H1 (cell line): ENCODE measurements at regions not wholly inside any gene's neighbourhood (a gene's known extent, or its start where the extent isn't known, plus 50 kb on each side); places are given as distances from the start of the nearest gene placed in this dataset.

Source experiments
- CTCF ChIA-PET: fragments of 300-600 bp; sonication (Branson Sonifier 250); formaldehyde crosslinking; loops from one replicate; lab custom pipeline; 2021; ENCODE audit not compliant: partially characterized antibody; lab: Charles Lee
- POLR2A ChIA-PET: fragments of 300-600 bp; sonication (Branson Sonifier 250); formaldehyde crosslinking; loops from one replicate; lab custom pipeline; 2021; ENCODE audit warnings: inconsistent platforms; ENCODE audit not compliant: partially characterized antibody; lab: Charles Lee
- DNase-seq, 2 experiments: peaks; one replicate each; pipeline versions ENCODE4 v3.0.0 to v3.0.0-alpha.2; 2010 to 2022; ENCODE audit warnings: low spot score in 2 of 2, low read depth in 1 of 2, mixed read lengths in 1 of 2
- FAIRE-seq: peaks from 2 replicates; lab custom pipeline; 2011; peaks lifted over from hg19 to GRCh38; lab: Jason Lieb, UNC
- H2AFZ ChIP-seq: 2 replicates; pipeline ENCODE4 v1.8.1; 2012; ENCODE audit warnings: low read length, inconsistent platforms
- H2AK5ac ChIP-seq: 2 replicates; pipeline ENCODE4 v1.6.1; 2013; ENCODE audit warnings: low read depth, low read length
- H2BK120ac ChIP-seq: replicated peaks from 2 replicates; pipeline ENCODE3; 2013; ENCODE audit warnings: low read depth, low read length, inconsistent platforms
- H2BK12ac ChIP-seq: 2 replicates; pipeline ENCODE4 v1.6.1; 2013; ENCODE audit warnings: low read depth, low read length
- H2BK15ac ChIP-seq: 2 replicates; pipeline ENCODE4 v1.6.1; 2013; ENCODE audit warnings: low read length
- H2BK20ac ChIP-seq: 2 replicates; pipeline ENCODE4 v1.6.1; 2013; ENCODE audit warnings: low read length
- H2BK5ac ChIP-seq: 2 replicates; pipeline ENCODE4 v1.6.1; 2013; ENCODE audit warnings: low read depth, low read length
- H3K14ac ChIP-seq: 2 replicates; pipeline ENCODE4 v1.6.1; 2013; ENCODE audit warnings: inconsistent platforms; ENCODE audit not compliant: insufficient read length
- H3K18ac ChIP-seq: 2 replicates; pipeline ENCODE4 v1.6.1; 2013; ENCODE audit warnings: low read length; ENCODE audit errors: extremely low read depth
- H3K23ac ChIP-seq: 2 replicates; pipeline ENCODE4 v1.6.1; 2013; ENCODE audit warnings: inconsistent platforms; ENCODE audit not compliant: insufficient read length
- H3K23me2 ChIP-seq: 2 replicates; pipeline ENCODE4 v1.6.1; 2013; ENCODE audit warnings: low read depth, low read length
- H3K27ac ChIP-seq: 2 replicates; pipeline ENCODE4 v1.6.1; 2011; ENCODE audit warnings: low read depth, low read length, inconsistent platforms
- H3K27me3 ChIP-seq, 4 experiments: replicated peaks in 1 of 4; 1 replicate in 1 of 4; 2 replicates in 3 of 4; pipeline versions ENCODE4 v1.6.1 to v1.8.1; 2011 to 2013; ENCODE audit warnings: low read length in 3 of 4, mild to moderate bottlenecking in 3 of 4, inconsistent platforms in 2 of 4, mixed read lengths in 2 of 4, moderate library complexity in 1 of 4; ENCODE audit not compliant: control insufficient read depth in 3 of 4, insufficient read depth in 3 of 4; ENCODE audit errors: extremely low read depth in 1 of 4
- H3K36me3 ChIP-seq, 4 experiments: 2 replicates each; pipeline versions ENCODE4 v1.6.1 to v1.8.1; 2011 to 2013; ENCODE audit warnings: mild to moderate bottlenecking in 4 of 4, low read length in 3 of 4, moderate library complexity in 2 of 4, control low read depth in 1 of 4, inconsistent platforms in 1 of 4; ENCODE audit not compliant: insufficient read depth in 4 of 4, control insufficient read depth in 2 of 4
- H3K4ac ChIP-seq: replicated peaks from 2 replicates; pipeline ENCODE3; 2013; ENCODE audit warnings: low read length, low read depth, mixed read lengths, inconsistent platforms; ENCODE audit not compliant: insufficient read length
- H3K4me1 ChIP-seq, 4 experiments: replicated peaks in 1 of 4; 1 replicate in 1 of 4; 2 replicates in 3 of 4; pipeline versions ENCODE4 v1.6.1 to v1.8.1; 2011 to 2013; ENCODE audit warnings: low read length in 3 of 4, inconsistent platforms in 2 of 4, mixed read lengths in 1 of 4; ENCODE audit not compliant: insufficient read depth in 4 of 4, control insufficient read depth in 3 of 4
- H3K4me2 ChIP-seq, 2 experiments: 2 replicates each; pipeline versions ENCODE4 v1.6.1 to v1.8.1; 2011 to 2013; ENCODE audit warnings: low read depth in 2 of 2, low read length in 2 of 2, control low read depth in 1 of 2, inconsistent platforms in 1 of 2, mild to moderate bottlenecking in 1 of 2; ENCODE audit not compliant: insufficient read depth in 1 of 2
- H3K4me3 ChIP-seq, 4 experiments: fragments of 200-600, 300-600 bp in 1 of 4; sonication (generic), shearing (Covaris generic), sonication (Bioruptor Twin) in 1 of 4; 2 replicates each; pipeline versions ENCODE4 v1.5.1 to v1.8.1; 2011 to 2016; ENCODE audit warnings: low read length in 4 of 4, low read depth in 3 of 4, control low read depth in 2 of 4, inconsistent platforms in 2 of 4, mild to moderate bottlenecking in 2 of 4, mixed read lengths in 1 of 4, moderate library complexity in 1 of 4; ENCODE audit not compliant: insufficient read depth in 2 of 4; ENCODE audit errors: extremely low read depth in 1 of 4
- H3K56ac ChIP-seq: replicated peaks from 2 replicates; pipeline ENCODE3; 2013; ENCODE audit warnings: low read depth, mild to moderate bottlenecking, mixed read lengths, low read length, inconsistent platforms; ENCODE audit not compliant: insufficient read length
- H3K79me1 ChIP-seq: 2 replicates; pipeline ENCODE4 v1.6.1; 2013; ENCODE audit warnings: low read depth, low read length, control low read depth
- H3K79me2 ChIP-seq, 2 experiments: 2 replicates each; pipeline versions ENCODE4 v1.6.1 to v1.8.1; 2012 to 2013; ENCODE audit warnings: low read length in 2 of 2, mild to moderate bottlenecking in 2 of 2, inconsistent platforms in 1 of 2; ENCODE audit not compliant: insufficient read depth in 2 of 2, control insufficient read depth in 1 of 2
- H3K9ac ChIP-seq, 4 experiments: replicated peaks in 1 of 4; 1 replicate in 1 of 4; 2 replicates in 3 of 4; pipeline versions ENCODE4 v1.6.1 to v1.8.1; 2011 to 2013; ENCODE audit warnings: low read depth in 3 of 4, low read length in 3 of 4, control low read depth in 2 of 4, mild to moderate bottlenecking in 2 of 4, moderate library complexity in 2 of 4, inconsistent platforms in 1 of 4; ENCODE audit errors: extremely low read depth in 1 of 4
- H3K9me3 ChIP-seq, 2 experiments: 2 replicates each; pipeline versions ENCODE4 v1.6.1 to v1.8.1; 2012 to 2013; ENCODE audit warnings: mild to moderate bottlenecking in 2 of 2, moderate library complexity in 2 of 2, control low read depth in 1 of 2, inconsistent platforms in 1 of 2, low read depth in 1 of 2, low read length in 1 of 2, mixed read lengths in 1 of 2; ENCODE audit not compliant: insufficient read depth in 2 of 2
- H4K20me1 ChIP-seq, 2 experiments: replicated peaks in 1 of 2; 2 replicates each; pipeline versions ENCODE3 to v1.8.1; 2011 to 2013; ENCODE audit warnings: inconsistent platforms in 2 of 2, low read length in 2 of 2, mild to moderate bottlenecking in 1 of 2; ENCODE audit not compliant: insufficient read depth in 2 of 2, control insufficient read depth in 1 of 2
- H4K5ac ChIP-seq: 2 replicates; pipeline ENCODE4 v1.6.1; 2013; ENCODE audit warnings: low read length, low read depth, mixed read lengths, inconsistent platforms; ENCODE audit not compliant: insufficient read length
- H4K8ac ChIP-seq: 2 replicates; pipeline ENCODE4 v1.8.0; 2013; ENCODE audit warnings: mild to moderate bottlenecking, moderate library complexity, low read length, inconsistent platforms; ENCODE audit not compliant: insufficient read depth; ENCODE audit errors: extremely low read depth
- H4K91ac ChIP-seq: replicated peaks from 2 replicates; pipeline ENCODE3; 2013; ENCODE audit warnings: low read length, mixed read lengths, inconsistent platforms; ENCODE audit not compliant: insufficient read length
- SIRT6 ChIP-seq: IDR thresholded peaks from one replicate; pipeline ENCODE4 v1.7.1; 2012; ENCODE audit warnings: low read length, inconsistent platforms
- WGBS, 2 experiments: shearing (Covaris generic) in 1 of 2; methylation state at CpG; one replicate each; pipeline versions ENCODE4 v1.1.6 to v1.1.7; 2013 to 2015; ENCODE audit warnings: low lambda C conversion rate in 2 of 2, mixed read lengths in 2 of 2, inconsistent platforms in 1 of 2, low coverage in 1 of 2, missing lambda C conversion rate in 1 of 2; ENCODE audit not compliant: insufficient replicate concordance in 2 of 2, insufficient coverage in 1 of 2, insufficient read length in 1 of 2; ENCODE audit errors: extremely low coverage in 1 of 2, missing lambda C conversion rate in 1 of 2; 5-methylcytosine and 5-hydroxymethylcytosine counted together

DNA sequence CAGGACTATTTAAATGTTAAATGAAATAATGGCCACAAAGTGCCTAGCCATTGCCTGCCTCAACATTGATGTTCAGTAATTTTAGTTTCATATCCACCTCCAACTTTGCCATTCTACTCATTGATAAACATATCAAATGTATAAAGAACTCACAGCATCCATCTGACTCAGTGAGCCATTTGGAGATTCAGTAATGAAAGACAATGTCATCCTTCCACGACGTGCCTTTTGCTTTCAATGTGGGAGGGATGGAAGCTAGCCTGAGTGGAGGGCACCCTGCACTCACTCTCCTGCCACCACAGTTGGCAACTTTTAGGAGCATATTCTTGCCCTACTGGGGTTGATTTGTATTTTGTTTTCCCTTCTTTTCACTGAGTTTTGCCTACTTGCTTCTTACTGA lies 151.5 kb downstream of the GLUL start:
- H3K36me3 ChIP-seq, result no peaks in the 10 kb centered on the region
- no peak overlapping the region for H2AFZ ChIP-seq
- H2BK15ac ChIP-seq, result no peak overlapping the region
- WGBS, 2 experiments, result 98% methylated on average over 2 of the region's 2 CpGs; no CpG with 5 or more reads in 1 of the 2 experiments
- no peaks in the 10 kb centered on the region for H3K27me3 ChIP-seq
- H3K14ac ChIP-seq, result no peak overlapping the region
- CTCF ChIA-PET, result no interaction called here
- no peak overlapping the region for H3K23ac ChIP-seq
- H2BK120ac ChIP-seq, result no peak overlapping the region
- H3K79me1 ChIP-seq, result no peaks in the 10 kb centered on the region
- no peaks in the 10 kb centered on the region for H4K20me1 ChIP-seq
- no peaks in the 10 kb centered on the region for H3K79me2 ChIP-seq
- H4K8ac ChIP-seq, result no peak overlapping the region
- no peak overlapping the region for H3K27ac ChIP-seq
- H3K23me2 ChIP-seq, result peaks cover 6% of the 10 kb centered on the region; the same call in 1 of the 2 replicates
- no peak overlapping the region for H3K4me2 ChIP-seq
- no peak overlapping the region for H4K5ac ChIP-seq
- H3K4me3 ChIP-seq, result no peak overlapping the region
- no peaks in the 10 kb centered on the region for H3K9me3 ChIP-seq
- no peak overlapping the region for H2BK5ac ChIP-seq
- H2BK20ac ChIP-seq, result no peak overlapping the region
- no peaks in the 10 kb centered on the region for H3K4me1 ChIP-seq
- no peak overlapping the region for H3K56ac ChIP-seq
- no peak overlapping the region for H3K18ac ChIP-seq
- FAIRE-seq (no peak), DNase-seq (no peak)
- POLR2A ChIA-PET, result no interaction called here
- no peak overlapping the region for H3K4ac ChIP-seq
- H2BK12ac ChIP-seq, result no peak overlapping the region
- H2AK5ac ChIP-seq, result no peak overlapping the region
- H4K91ac ChIP-seq, result no peak overlapping the region
- H3K9ac ChIP-seq, result no peak overlapping the region
- TF ChIP-seq SIRT6, result no peak
